GM23338 (cell line): ENCODE measurements at regions not wholly inside any gene's neighbourhood (a gene's known extent, or its start where the extent isn't known, plus 50 kb on each side); places are given as distances from the start of the nearest gene placed in this dataset.

Experiments used
- CREB1 ChIP-seq: fragments of 250-450 bp; sonication (Bioruptor Pico); IDR thresholded peaks from 2 replicates; pipeline ENCODE4 v1.5.0; 2020; ENCODE audit warnings: low read depth, mild to moderate bottlenecking, moderate library complexity
- EZH2 ChIP-seq: fragments of 200-600 bp; sonication (generic); IDR thresholded peaks from one replicate; pipeline ENCODE4 v1.8.0; 2017; ENCODE audit warnings: antibody characterized with exemption, mild to moderate bottlenecking, low read depth; ENCODE audit not compliant: unreplicated experiment
- EZH2phosphoT487 ChIP-seq: fragments of 200-600 bp; sonication (generic); IDR thresholded peaks from one replicate; pipeline ENCODE4 v1.8.1; 2018; ENCODE audit warnings: antibody characterized with exemption; ENCODE audit not compliant: unreplicated experiment
- JUNB ChIP-seq: IDR thresholded peaks from one replicate; pipeline ENCODE4 v1.6.1; 2016; ENCODE audit warnings: antibody characterized with exemption; ENCODE audit not compliant: unreplicated experiment
- NANOG ChIP-seq: IDR thresholded peaks from 2 replicates; pipeline ENCODE4 v1.6.1; 2016; ENCODE audit warnings: antibody characterized with exemption, borderline replicate concordance
- POLR2AphosphoS5 ChIP-seq: IDR thresholded peaks from 2 replicates; pipeline ENCODE4 v1.6.1; 2016; ENCODE audit warnings: antibody characterized with exemption, low read depth
- ZNF114 ChIP-seq: fragments of 250-450 bp; sonication (Bioruptor Pico); IDR thresholded peaks from 2 replicates; pipeline ENCODE4 v1.5.0; 2020; ENCODE audit warnings: mild to moderate bottlenecking, moderate library complexity
- TF ChIP-seq, protein P1 (sequence below), 2 experiments: fragments of 200-600 bp in 1 of 2; sonication (generic) in 1 of 2; conservative IDR thresholded peaks; 2 replicates each; pipeline versions ENCODE4 v1.5.1 to v1.6.1; 2016 to 2017; ENCODE audit warnings: antibody characterized with exemption in 2 of 2, low read depth in 2 of 2, mild to moderate bottlenecking in 2 of 2, moderate library complexity in 1 of 2

- TF ChIP-seq, protein P1, sequence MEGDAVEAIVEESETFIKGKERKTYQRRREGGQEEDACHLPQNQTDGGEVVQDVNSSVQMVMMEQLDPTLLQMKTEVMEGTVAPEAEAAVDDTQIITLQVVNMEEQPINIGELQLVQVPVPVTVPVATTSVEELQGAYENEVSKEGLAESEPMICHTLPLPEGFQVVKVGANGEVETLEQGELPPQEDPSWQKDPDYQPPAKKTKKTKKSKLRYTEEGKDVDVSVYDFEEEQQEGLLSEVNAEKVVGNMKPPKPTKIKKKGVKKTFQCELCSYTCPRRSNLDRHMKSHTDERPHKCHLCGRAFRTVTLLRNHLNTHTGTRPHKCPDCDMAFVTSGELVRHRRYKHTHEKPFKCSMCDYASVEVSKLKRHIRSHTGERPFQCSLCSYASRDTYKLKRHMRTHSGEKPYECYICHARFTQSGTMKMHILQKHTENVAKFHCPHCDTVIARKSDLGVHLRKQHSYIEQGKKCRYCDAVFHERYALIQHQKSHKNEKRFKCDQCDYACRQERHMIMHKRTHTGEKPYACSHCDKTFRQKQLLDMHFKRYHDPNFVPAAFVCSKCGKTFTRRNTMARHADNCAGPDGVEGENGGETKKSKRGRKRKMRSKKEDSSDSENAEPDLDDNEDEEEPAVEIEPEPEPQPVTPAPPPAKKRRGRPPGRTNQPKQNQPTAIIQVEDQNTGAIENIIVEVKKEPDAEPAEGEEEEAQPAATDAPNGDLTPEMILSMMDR (conservative IDR thresholded peaks at IDR 0.05; ENCODE audit: low read depth in 2 of 2): no peak
- TF ChIP-seq EZH2phosphoT487: no peak
- TF ChIP-seq POLR2AphosphoS5: no peak
- TF ChIP-seq EZH2: no peak
- no peak for TF ChIP-seq JUNB
- no peak for TF ChIP-seq CREB1 (CRISPR knock-in tag)
- TF ChIP-seq NANOG: no peak
- no peak for TF ChIP-seq ZNF114 (CRISPR knock-in tag)
Observed at GRCh38 chr10:78604286-78604685, 464.5 kb upstream of the ZMIZ1 start.
